CD4-positive, alpha-beta T cell treated with Interleukin-4 for 4 hours (primary cell): ENCODE measurements at regions not wholly inside any gene's neighbourhood (a gene's known extent, or its start where the extent isn't known, plus 50 kb on each side); places are given as distances from the start of the nearest gene placed in this dataset.

Experiments used
- DNase-seq: peaks from one replicate; pipeline ENCODE4 v3.0.0-alpha.2; 2020

GRCh38 chr2:62447411-62447810 is 58.6 kb downstream of the TMEM17 start:
- no peak for DNase-seq

DNA sequence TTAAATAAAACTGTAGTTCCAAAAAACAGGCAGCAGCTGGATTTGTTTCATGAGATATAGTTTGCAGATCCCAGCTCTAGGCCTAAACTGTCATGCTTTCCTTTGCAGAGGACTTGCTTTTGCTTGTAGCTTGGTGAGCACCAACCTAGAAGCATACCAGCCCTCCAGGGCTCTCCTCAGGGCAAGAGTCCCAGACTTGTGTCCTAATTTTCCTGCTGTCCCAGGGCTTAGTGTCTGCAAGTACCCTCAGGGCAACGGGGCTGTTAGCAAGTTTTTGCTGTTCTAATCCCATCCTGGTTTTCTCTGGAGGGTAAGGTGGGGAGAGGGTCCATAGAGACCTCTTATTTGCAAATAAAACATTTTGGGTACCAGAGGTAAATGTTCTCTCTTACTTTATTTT is 59.5 kb downstream of the TMEM17 start:
- DNase-seq = no peak

DNA sequence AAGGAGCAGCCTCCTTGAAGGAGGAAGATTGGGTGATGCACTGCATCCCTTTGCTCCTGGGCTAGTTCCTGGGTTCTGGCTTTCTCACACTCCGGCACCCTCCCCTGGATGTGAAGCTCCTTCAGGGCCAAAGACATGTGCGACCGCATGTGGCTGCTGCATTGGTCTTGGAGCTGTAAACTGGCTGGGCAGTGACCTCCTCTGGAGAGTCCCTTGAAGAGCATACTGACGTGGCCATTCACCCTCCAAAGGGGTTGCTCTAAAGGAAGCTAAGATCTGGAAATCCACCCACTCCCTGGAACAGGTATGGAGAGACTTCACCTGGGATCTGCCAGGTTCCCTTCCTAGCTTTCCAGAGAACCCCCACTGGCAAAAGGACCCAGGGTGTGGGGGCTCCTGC is 62.1 kb downstream of the TMEM17 start:
- DNase-seq = no peak

DNA sequence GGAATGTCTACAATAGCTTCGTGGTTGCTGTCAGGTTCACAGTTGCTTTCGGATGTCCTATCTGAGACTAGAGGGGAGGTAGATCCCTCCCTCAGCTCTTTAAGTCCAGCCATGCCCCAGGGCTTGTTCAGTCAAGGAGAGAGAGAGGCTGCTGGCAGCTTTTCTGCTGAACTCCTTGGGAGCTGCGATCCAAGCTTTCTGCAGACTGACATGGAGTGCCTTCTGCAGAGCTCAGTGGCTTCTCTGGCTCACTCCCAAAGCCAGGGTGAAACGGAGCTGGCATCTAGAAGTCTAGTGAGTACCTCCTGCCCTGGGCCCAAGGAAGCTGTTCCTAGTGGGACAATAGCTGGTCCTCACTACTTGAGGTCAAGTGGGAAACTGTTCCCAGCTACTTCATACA is 62.5 kb downstream of the TMEM17 start:
- no peak for DNase-seq

DNA sequence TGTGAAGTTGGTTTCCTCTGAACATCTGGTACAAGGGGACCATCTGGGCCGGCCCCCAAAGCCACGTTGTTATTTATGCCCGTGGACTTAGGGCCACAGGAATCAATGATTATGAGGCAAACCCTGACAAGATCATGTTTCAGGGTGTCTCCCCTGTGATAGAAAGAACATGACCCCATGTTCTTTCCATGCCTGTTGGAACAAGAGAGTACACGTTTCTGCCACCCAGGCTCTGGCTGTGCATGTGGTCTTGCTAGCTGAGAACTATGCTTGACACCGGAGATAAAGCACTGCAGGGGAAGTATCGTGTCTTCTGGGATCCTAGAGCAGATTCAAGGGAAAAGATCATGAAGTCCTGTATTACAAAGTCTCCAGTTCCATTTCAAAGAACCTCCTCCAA is 64.2 kb downstream of the TMEM17 start:
- no peak for DNase-seq

DNA sequence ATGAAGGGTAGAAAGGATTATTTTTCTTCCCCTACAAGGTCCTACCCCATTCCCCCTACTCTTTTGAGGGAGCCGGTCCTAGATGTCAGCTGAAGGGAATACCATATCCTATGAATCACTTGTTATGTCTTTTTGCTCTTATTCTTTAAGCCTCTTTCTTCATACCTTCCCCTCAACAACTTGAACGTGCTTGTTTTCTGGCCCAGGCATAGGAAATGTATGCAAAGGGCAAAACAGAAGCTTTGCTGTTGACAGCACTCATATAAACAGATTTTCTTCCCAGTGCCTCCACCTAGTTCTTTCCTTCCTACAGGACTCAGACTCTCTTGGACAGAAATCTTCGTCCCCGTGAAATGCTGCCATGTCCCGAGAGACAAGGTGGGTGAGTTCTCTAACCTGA is 64.6 kb downstream of the TMEM17 start:
- DNase-seq = no peak

DNA sequence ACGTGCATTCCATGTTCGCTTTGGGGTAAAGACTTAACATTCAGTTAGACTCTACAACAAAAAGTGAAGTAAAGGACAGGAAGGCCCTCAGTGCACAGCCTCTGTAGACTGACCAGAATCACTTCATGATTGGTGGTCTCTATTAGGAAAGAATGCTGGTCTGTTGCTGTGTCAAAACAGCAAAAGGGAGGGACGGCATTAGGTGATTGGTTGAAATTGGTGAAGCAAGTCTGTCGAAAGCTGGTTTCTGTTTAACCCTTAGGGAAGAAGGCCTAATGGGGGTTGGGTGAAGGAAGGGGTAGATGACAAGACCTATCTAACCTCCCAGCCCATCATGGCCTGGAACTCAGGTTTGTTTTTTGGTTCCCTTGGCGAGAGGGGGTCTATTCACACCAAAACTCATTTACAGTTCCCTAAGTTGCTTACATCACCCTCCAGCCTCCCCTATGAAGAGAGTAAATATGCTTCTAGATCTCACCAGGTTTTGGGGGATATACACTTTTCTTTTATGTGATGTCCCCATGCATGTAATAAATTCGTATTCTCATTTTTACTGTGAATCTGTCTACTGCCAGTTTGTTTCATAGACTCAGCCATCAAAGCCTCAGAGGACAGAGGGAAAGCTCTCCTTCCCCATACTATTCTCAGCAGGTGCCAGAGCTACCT is 65.6 kb downstream of the TMEM17 start:
- DNase-seq = no peak

DNA sequence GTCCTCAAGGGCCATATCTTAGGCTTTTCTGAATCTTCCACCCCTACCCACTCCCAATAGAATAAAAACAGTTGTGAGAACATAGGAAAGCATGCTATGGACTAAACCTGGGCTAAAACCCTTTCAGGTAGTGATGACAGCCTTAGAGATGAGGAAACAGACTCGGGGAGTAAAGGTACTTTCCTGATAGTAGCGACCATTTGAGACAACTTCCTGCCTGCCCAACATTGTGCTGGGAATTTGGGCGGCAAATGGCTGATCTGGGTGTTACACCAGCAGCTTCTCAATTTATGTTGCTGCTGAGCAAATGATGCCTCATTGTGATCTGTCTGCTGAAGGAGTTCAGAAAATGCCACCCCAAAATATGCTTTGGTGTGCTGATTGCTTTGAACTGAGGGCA is 66.6 kb downstream of the TMEM17 start:
- no peak for DNase-seq

GRCh38 chr2:62437785-62438184 is 68.2 kb downstream of the TMEM17 start:
- DNase-seq = no peak

- DNase-seq = no peak
These were observed 70.3 kb downstream of the TMEM17 start for GRCh38 chr2:62435720-62436119.

- no peak for DNase-seq
These were observed 73.6 kb downstream of the TMEM17 start for GRCh38 chr2:62432407-62432806.

- no peak for DNase-seq
These were observed 74.5 kb downstream of the TMEM17 start for GRCh38 chr2:62431512-62431911.

DNA sequence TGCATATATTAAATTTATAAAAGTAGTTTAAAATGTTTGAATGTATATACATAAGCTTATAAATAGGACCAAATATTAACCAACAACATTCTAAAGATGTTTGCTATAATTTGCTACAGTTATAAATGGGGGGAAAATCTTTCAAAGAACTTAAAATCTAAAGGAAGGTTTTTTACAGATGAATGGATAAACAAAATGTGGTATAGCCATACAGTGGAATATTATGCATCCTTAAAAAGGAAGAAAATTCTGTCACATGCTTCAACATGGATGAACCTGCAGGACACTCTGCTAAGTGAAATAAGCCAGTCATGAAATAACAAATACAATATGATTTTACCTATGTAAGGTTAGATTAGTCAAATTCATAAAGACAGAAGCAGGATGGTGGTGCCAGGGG is 75.8 kb downstream of the TMEM17 start:
- no peak for DNase-seq

- DNase-seq = no peak
These were observed 78.8 kb downstream of the TMEM17 start for GRCh38 chr2:62427146-62427545.

GRCh38 chr2:62426154-62426912 is 79.7 kb downstream of the TMEM17 start:
- no peak for DNase-seq

- DNase-seq = no peak
These were observed 80.3 kb downstream of the TMEM17 start for GRCh38 chr2:62425684-62426083.

DNA sequence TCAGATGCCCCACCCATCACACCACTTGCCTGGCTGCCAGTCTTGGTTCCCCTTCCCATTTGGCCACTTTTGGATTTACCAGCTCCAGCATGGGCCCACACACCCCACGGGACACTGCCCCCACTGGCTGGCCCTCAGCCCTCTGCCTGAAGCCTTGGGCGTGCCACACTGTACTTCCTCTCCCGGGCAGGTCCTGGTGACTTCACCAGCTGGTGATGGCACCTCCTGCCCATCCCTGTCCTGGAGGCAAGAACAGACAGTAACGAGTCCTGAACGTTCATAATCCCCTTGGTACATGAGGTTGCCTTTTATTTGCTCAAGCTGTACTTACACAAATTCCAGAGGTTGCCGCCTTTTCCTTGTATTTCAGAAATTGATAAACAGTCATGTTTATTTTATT is 81.1 kb downstream of the TMEM17 start:
- no peak for DNase-seq

DNA sequence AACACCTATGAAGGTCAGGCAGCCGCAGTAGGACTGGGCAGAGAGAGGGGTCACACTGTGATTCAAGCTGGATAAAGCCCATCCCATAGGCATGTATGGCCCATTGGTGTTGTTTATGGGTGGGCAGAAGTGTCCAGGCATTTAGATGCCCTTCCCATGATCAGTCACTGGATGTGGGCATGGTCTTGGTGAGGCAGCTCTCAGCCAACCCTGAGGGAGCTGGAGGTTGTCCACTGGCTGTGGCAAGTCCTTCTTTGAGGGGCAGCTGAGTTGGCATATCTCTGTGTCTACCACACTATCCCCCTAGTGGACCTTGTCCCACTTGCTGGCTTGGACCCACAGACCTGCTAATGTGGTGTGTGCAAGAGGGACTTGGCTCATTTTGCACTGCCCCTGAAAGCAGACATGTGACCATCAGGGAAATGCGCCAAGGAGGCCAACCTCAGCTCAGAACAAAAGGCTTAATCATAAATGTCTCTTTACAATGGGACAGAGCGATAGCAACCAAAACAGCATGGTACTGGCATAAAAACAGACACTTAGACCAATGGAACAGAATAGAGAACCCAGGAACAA is 82.0 kb downstream of the TMEM17 start:
- DNase-seq = no peak

GRCh38 chr2:62423235-62423634 is 82.8 kb downstream of the TMEM17 start:
- no peak for DNase-seq

DNA sequence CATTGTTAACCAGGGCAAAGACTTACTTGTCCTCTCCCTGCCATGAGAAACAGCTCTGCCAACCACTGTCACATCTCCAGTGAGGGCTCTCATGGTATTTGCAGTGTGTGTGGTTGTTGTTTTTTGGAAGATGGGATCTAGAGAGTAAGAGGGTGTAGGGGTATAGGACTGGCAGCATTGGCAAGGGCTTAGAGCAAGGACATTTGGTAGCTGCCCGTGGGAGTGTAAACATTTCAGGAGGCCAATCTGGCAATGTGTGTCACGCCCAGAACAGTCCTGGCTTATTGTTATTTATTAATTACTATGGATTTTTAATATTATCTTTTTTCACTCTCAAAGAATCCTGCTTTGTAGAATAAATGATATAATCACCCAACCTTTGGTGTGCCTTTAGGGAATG is 90.5 kb downstream of the TMEM17 start:
- DNase-seq = no peak

DNA sequence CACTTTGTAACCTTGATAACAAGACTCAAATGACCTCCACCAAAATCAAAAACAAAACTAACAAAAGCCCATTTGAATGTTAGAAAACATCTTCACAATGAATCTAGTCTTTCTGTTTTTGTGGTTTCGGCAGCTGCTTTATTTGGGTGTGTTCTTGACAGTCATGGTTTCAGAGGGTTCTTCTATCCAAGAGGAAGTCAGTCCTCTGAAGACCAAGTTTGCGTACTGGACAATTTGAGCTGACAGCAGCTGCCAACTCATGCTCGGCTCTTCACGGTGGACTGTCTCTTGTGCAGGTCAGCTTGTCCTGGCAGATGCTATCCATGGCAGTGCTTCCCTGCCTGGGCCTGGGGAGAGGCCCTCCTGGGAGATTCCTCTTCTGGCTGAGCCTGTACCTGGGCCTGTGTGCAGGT is 91.0 kb downstream of the TMEM17 start:
- peak; percentile 8 for DNase-seq

- DNase-seq = no peak
These were observed 92.8 kb downstream of the TMEM17 start for GRCh38 chr2:62413116-62413663.

DNA sequence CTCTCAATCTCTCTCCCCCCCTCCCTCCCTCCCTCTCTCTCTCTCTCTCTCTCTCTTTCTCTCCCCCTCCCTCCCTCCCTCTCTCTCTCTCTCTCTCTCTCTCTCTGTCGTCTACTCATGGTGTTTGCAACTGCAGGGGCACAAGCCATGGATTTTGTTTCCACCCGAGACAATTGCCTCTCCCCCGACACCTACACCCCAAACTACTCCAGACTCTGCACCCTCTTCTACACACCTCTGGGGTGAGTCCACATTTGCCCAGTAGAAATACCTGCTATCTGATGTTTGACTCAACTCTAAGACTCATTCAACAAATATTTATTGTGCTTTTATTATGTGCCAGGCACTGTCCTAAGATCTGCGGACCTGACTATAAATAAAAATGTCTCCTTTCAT is 93.7 kb downstream of the TMEM17 start:
- DNase-seq = no peak

- no peak for DNase-seq
These were observed 95.0 kb downstream of the TMEM17 start for GRCh38 chr2:62410926-62411456.
